CD4-positive, CD25-positive, alpha-beta regulatory T cell (primary cell): ENCODE measurements at regions not wholly inside any gene's neighbourhood (a gene's known extent, or its start where the extent isn't known, plus 50 kb on each side); places are given as distances from the start of the nearest gene placed in this dataset.

ENCODE experiments used
- ATAC-seq, 2 donors: fragments of 150-1000 bp; cut with Tn5 transposase; one replicate each; pipeline ENCODE4 v1.10.0; 2021; ENCODE audit warnings: low read depth in 2 of 2, moderate number of reproducible peaks in 2 of 2, moderate library complexity in 1 of 2
- DNase-seq, 3 donors: peaks; one replicate each; pipeline versions ENCODE4 v3.0.0 to v3.0.0-alpha.2; 2012 to 2022; ENCODE audit warnings: mixed read lengths in 1 of 3
- H3K27ac ChIP-seq: one replicate; pipeline ENCODE4 v1.7.0; 2013; ENCODE audit warnings: mild to moderate bottlenecking, low read length; ENCODE audit not compliant: insufficient read depth, poor library complexity, severe bottlenecking
- H3K27me3 ChIP-seq: one replicate; pipeline ENCODE4 v1.7.0; 2013; ENCODE audit warnings: low read length; ENCODE audit not compliant: control insufficient read depth, insufficient read depth
- H3K36me3 ChIP-seq: one replicate; pipeline ENCODE4 v1.7.0; 2013; ENCODE audit warnings: mild to moderate bottlenecking, low read length, moderate library complexity; ENCODE audit not compliant: control insufficient read depth, insufficient read depth
- H3K4me1 ChIP-seq: 2 replicates; pipeline ENCODE4 v1.7.0; 2013; ENCODE audit warnings: mild to moderate bottlenecking, low read length; ENCODE audit not compliant: insufficient read depth, control insufficient read depth, poor library complexity, severe bottlenecking
- H3K4me3 ChIP-seq: one replicate; pipeline ENCODE4 v1.7.0; 2013; ENCODE audit warnings: low read depth, mild to moderate bottlenecking, low read length, moderate library complexity
- H3K9me3 ChIP-seq, 2 experiments: 1 replicate in 1 of 2; 2 replicates in 1 of 2; pipeline ENCODE4 v1.7.0; 2013; ENCODE audit warnings: low read length in 2 of 2, mild to moderate bottlenecking in 1 of 2, moderate library complexity in 1 of 2; ENCODE audit not compliant: control insufficient read depth in 2 of 2
- H3K27ac Mint-ChIP-seq, 3 donors: one replicate each; pipeline ENCODE4 v1.8.0; 2020 to 2022; ENCODE audit warnings: mild to moderate bottlenecking in 3 of 3, mixed read lengths in 3 of 3, moderate library complexity in 2 of 3
- H3K27me3 Mint-ChIP-seq: one replicate; pipeline ENCODE4 v1.8.0; 2022; ENCODE audit warnings: mild to moderate bottlenecking, mixed read lengths
- H3K36me3 Mint-ChIP-seq: one replicate; pipeline ENCODE4 v1.8.0; 2020; ENCODE audit warnings: mixed read lengths
- H3K4me1 Mint-ChIP-seq, 4 donors: one replicate each; pipeline ENCODE4 v1.8.0; 2020 to 2022; ENCODE audit warnings: mixed read lengths in 4 of 4, mild to moderate bottlenecking in 1 of 4
- H3K4me3 Mint-ChIP-seq, 4 donors: one replicate each; pipeline ENCODE4 v1.8.0; 2020 to 2022; ENCODE audit warnings: mild to moderate bottlenecking in 4 of 4, mixed read lengths in 4 of 4, moderate library complexity in 3 of 4
- H3K9me3 Mint-ChIP-seq, 7 donors: one replicate each; pipeline ENCODE4 v1.8.0; 2020 to 2022; ENCODE audit warnings: mixed read lengths in 7 of 7, mild to moderate bottlenecking in 3 of 7, moderate library complexity in 2 of 7

DNA sequence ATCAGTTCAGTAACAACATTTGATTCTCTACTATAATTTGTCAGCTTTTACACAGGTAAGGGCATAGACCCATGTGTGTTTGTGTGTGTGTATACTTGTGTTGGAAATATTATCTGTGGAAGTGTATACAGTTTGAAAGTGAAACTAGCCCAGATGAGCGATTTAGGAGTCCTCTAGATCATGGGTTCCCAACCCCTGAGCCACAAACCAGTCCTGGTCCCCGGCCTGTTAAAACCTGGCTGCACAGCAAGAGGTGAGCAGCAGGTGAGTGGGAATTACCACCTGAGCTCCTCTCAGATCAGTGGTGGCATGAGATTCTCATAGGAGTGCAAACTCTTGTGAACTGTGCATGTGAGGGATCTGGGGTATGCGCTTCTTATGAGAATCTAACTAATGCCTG is 1221.5 kb upstream of the SORCS1 start:
- Mint-ChIP-seq H3K9me3 (peaks cover 3 to 16% (median 7%) of the 10 kb centered on the region in 7 donors), H3K4me1 (no peaks in the 10 kb centered on the region), H3K27me3 (no peaks in the 10 kb centered on the region), H3K27ac (no peak overlapping the region), H3K36me3 (no peaks in the 10 kb centered on the region), H3K4me3 (no peak overlapping the region)
- no peak overlapping the region for H3K4me3 ChIP-seq
- H3K27me3 ChIP-seq: no peaks in the 10 kb centered on the region
- H3K27ac ChIP-seq: no peak overlapping the region
- ATAC-seq (no peak), DNase-seq (no peak)
- H3K4me1 ChIP-seq: no peaks in the 10 kb centered on the region
- peaks cover 0 to 6% of the 10 kb centered on the region in 2 experiments for H3K9me3 ChIP-seq
- no peaks in the 10 kb centered on the region for H3K36me3 ChIP-seq

DNA sequence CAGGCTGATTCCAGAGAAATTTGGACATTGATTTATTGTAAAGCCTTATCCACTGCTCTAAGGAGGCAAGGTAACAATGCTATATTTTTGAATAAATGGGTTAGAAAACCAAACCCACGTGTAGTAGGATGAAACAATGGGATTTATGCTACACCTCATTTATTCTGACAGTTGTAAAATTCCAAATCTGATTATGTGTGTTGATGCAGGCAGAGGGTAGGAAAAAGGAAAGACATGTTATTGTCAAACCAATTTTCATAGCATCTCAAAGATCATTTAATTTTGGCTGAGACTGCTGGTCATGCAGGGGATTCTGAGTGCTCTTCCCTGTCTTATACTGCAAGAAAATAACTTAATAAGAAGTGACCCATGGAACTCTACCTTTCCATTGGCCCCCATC is 1219.9 kb upstream of the SORCS1 start:
- Histone ChIP-seq H3K4me3 (no peak overlapping the region), H3K27ac (no peak overlapping the region), H3K4me1 (no peaks in the 10 kb centered on the region), H3K27me3 (no peaks in the 10 kb centered on the region), H3K9me3 (peaks cover 0 to 6% of the 10 kb centered on the region in 2 experiments), H3K36me3 (no peaks in the 10 kb centered on the region)
- no peak overlapping the region for H3K27ac Mint-ChIP-seq
- no peak overlapping the region for H3K4me3 Mint-ChIP-seq
- no peaks in the 10 kb centered on the region for H3K4me1 Mint-ChIP-seq
- no peaks in the 10 kb centered on the region for H3K27me3 Mint-ChIP-seq
- H3K36me3 Mint-ChIP-seq: no peaks in the 10 kb centered on the region
- ATAC-seq (no peak), DNase-seq (no peak)
- peaks cover 1 to 17% (median 5%) of the 10 kb centered on the region in 7 donors for H3K9me3 Mint-ChIP-seq

DNA sequence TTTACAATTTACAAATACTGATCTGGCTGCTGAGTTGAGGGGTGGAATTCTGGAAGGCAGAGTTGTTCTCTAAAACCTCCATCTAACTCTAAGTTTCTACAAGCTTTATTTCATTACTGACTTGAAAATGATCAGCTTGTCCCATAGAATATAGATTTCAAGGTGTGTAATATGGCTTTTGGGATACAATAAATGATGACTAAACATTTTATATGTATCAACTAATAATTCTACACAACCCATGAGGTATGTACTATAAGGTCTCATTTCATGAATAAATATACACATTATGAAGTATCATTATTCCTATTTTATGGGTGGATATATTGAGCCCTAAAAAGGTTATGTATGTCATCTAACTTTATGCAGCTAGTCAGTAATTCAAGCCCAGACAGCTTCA is 1214.3 kb upstream of the SORCS1 start:
- Mint-ChIP-seq H3K9me3 (peaks cover 0 to 22% (median 8%) of the 10 kb centered on the region in 7 donors), H3K4me1 (no peaks in the 10 kb centered on the region), H3K4me3 (no peak overlapping the region), H3K27me3 (no peaks in the 10 kb centered on the region), H3K36me3 (no peaks in the 10 kb centered on the region), H3K27ac (no peak overlapping the region)
- no peak overlapping the region for H3K27ac ChIP-seq
- DNase-seq: no peak
- no peaks in the 10 kb centered on the region for H3K9me3 ChIP-seq
- H3K27me3 ChIP-seq: no peaks in the 10 kb centered on the region
- no peak overlapping the region for H3K4me3 ChIP-seq
- no peaks in the 10 kb centered on the region for H3K4me1 ChIP-seq
- H3K36me3 ChIP-seq: no peaks in the 10 kb centered on the region
- no peak for ATAC-seq

DNA sequence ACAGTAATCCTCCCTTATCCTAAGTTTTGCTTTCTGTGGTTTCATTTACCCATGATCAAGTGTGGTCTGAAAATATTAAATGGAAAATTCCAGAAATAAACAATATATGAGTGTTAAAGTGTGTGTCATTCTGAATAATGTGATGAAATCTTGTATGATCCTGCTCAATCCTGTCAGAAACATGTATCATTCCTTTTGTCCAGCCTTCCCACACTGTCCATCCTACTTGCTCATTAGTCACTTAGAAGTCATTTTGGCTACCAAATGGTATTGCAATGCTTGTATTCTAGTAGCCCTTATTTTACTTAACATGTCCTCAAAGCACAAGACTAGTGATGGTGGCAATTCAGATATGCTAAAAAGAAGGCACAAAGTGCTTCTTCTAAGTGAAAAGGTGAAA is 1211.2 kb upstream of the SORCS1 start:
- Mint-ChIP-seq H3K4me1 (no peaks in the 10 kb centered on the region), H3K4me3 (no peak overlapping the region), H3K27me3 (no peaks in the 10 kb centered on the region), H3K9me3 (peaks cover 0 to 29% (median 10%) of the 10 kb centered on the region in 7 donors), H3K36me3 (no peaks in the 10 kb centered on the region), H3K27ac (no peak overlapping the region)
- Histone ChIP-seq H3K4me3 (no peak overlapping the region), H3K36me3 (no peaks in the 10 kb centered on the region), H3K27ac (no peak overlapping the region), H3K9me3 (peaks cover 0 to 3% of the 10 kb centered on the region in 2 experiments), H3K27me3 (no peaks in the 10 kb centered on the region), H3K4me1 (no peaks in the 10 kb centered on the region)
- DNase-seq (no peak), ATAC-seq (no peak)

DNA sequence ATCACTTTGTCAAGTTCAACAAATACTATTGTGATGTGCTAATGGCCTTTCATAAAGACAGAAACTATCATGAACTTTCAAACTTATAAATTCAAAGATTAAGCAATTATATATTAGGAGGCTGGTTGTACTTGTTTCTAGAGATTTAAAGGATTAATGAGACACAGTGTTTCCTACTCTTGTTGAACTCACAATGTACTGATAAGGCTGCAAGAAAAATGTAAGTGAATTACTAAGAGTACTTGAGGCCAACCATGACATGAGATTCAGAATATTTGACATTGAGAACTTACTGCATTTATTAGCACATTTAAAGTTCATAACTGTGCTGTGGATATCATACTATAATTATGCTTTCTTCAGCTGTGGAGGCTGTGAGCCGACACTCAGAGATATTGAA is 1210.5 kb upstream of the SORCS1 start:
- Mint-ChIP-seq H3K36me3 (no peaks in the 10 kb centered on the region), H3K9me3 (peaks cover 0 to 29% (median 14%) of the 10 kb centered on the region in 7 donors), H3K4me1 (no peaks in the 10 kb centered on the region), H3K27me3 (no peaks in the 10 kb centered on the region), H3K27ac (no peak overlapping the region), H3K4me3 (no peak overlapping the region)
- no peak for ATAC-seq
- Histone ChIP-seq H3K4me3 (no peak overlapping the region), H3K27me3 (no peaks in the 10 kb centered on the region), H3K27ac (no peak overlapping the region), H3K4me1 (no peaks in the 10 kb centered on the region), H3K36me3 (no peaks in the 10 kb centered on the region), H3K9me3 (peaks cover 0 to 3% of the 10 kb centered on the region in 2 experiments)
- DNase-seq: no peak

DNA sequence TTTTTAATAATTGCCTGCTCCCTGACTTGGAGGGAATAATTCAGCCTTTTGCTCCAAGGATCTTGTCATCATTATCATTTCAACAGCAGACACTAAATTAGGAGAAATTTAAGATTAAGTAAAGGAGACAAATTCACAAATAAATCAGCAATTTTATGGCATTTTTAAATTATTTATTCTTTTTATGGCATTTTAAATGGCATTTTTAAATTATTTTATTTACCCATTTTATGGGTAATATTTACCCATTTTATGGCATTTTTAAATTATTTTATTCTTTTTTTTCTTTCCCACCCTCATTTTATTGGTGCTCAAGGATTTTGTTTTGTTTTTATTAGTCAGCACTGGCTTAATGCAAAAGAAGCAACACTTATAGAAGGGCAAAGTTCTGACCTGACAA is 1201.0 kb upstream of the SORCS1 start:
- H3K4me3 Mint-ChIP-seq: no peak overlapping the region
- no peaks in the 10 kb centered on the region for H3K4me1 Mint-ChIP-seq
- Histone ChIP-seq H3K36me3 (no peaks in the 10 kb centered on the region), H3K27me3 (no peaks in the 10 kb centered on the region), H3K4me1 (no peaks in the 10 kb centered on the region), H3K4me3 (no peak overlapping the region), H3K9me3 (no peaks in the 10 kb centered on the region), H3K27ac (no peak overlapping the region)
- peaks cover 0 to 18% (median 9%) of the 10 kb centered on the region in 7 donors for H3K9me3 Mint-ChIP-seq
- H3K27ac Mint-ChIP-seq: no peak overlapping the region
- ATAC-seq (no peak), DNase-seq (no peak)
- H3K27me3 Mint-ChIP-seq: no peaks in the 10 kb centered on the region
- H3K36me3 Mint-ChIP-seq: no peaks in the 10 kb centered on the region

DNA sequence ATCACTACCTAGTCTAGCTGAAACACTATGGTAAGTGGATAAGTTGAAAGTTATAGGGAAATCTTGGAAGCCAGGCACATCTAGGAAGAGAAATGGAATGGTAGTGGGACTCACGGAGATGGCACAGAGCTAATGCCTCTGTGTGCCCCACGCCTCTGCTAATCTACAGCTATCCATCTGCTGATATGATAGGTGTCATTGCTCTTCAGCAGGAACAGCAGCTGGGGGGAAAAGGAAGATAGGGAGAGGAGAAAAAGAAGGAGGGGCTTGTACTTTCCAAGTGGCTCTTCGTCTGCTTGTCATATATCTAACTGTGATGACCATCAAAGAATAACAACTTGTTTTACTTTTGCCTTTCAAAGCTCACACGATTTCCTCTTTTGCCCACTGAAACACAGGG is 1199.1 kb upstream of the SORCS1 start:
- H3K27ac ChIP-seq: no peak overlapping the region
- no peaks in the 10 kb centered on the region for H3K27me3 ChIP-seq
- H3K36me3 ChIP-seq: no peaks in the 10 kb centered on the region
- ATAC-seq (no peak), DNase-seq (no peak)
- no peaks in the 10 kb centered on the region for H3K9me3 ChIP-seq
- peaks cover 0 to 14% (median 9%) of the 10 kb centered on the region in 7 donors for H3K9me3 Mint-ChIP-seq
- no peaks in the 10 kb centered on the region for H3K36me3 Mint-ChIP-seq
- no peaks in the 10 kb centered on the region for H3K4me1 Mint-ChIP-seq
- H3K27ac Mint-ChIP-seq: no peak overlapping the region
- no peak overlapping the region for H3K4me3 ChIP-seq
- no peaks in the 10 kb centered on the region for H3K27me3 Mint-ChIP-seq
- no peak overlapping the region for H3K4me3 Mint-ChIP-seq
- no peaks in the 10 kb centered on the region for H3K4me1 ChIP-seq

DNA sequence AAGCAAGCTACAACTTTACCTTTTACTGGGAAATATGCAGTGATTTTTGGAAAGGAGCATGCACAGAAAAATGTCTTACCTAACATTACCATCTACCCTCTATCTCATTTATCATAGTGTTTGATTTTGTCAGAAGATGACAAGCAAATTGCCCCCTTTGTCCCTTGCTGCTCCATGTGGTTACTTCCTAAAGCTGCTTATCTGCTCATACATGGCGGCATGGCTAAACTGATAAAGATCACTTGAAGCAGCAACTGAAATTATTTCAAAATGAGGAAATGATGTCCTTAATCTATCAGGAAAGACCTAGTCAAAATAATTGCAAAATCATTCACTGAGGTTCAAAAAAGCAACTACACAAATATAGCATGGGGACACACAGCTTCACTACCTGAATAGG is 1198.5 kb upstream of the SORCS1 start:
- H3K36me3 ChIP-seq: no peaks in the 10 kb centered on the region
- H3K27me3 ChIP-seq: no peaks in the 10 kb centered on the region
- H3K4me1 ChIP-seq: no peaks in the 10 kb centered on the region
- DNase-seq (no peak), ATAC-seq (no peak)
- no peak overlapping the region for H3K4me3 ChIP-seq
- no peak overlapping the region for H3K27ac ChIP-seq
- H3K27ac Mint-ChIP-seq: no peak overlapping the region
- H3K9me3 Mint-ChIP-seq: peaks cover 0 to 14% (median 8%) of the 10 kb centered on the region in 7 donors
- no peaks in the 10 kb centered on the region for H3K36me3 Mint-ChIP-seq
- H3K4me3 Mint-ChIP-seq: no peak overlapping the region
- H3K9me3 ChIP-seq: no peaks in the 10 kb centered on the region
- H3K27me3 Mint-ChIP-seq: no peaks in the 10 kb centered on the region
- no peaks in the 10 kb centered on the region for H3K4me1 Mint-ChIP-seq
